Neural progenitor cell (in vitro differentiated cells): ENCODE measurements at regions not wholly inside any gene's neighbourhood (a gene's known extent, or its start where the extent isn't known, plus 50 kb on each side); places are given as distances from the start of the nearest gene placed in this dataset.

Experiments used
- DNase-seq: peaks from one replicate; pipeline ENCODE4 v3.0.0-alpha.2; 2016; ENCODE audit warnings: low spot score
- H2AFZ ChIP-seq: fragments of 200-600 bp; sonication (generic); replicated peaks from 2 replicates; pipeline ENCODE4 v1.6.1; 2016; ENCODE audit warnings: antibody characterized with exemption
- H3F3A ChIP-seq: fragments of 200-600 bp; sonication (generic); 2 replicates; pipeline ENCODE4 v1.6.1; 2016; ENCODE audit warnings: antibody characterized with exemption, low read depth
- H3K27ac ChIP-seq: fragments of 200-600 bp; sonication (generic); 2 replicates; pipeline ENCODE4 v1.5.1; 2016; ENCODE audit warnings: mild to moderate bottlenecking
- H3K27me3 ChIP-seq: fragments of 200-600 bp; sonication (generic); 2 replicates; pipeline ENCODE4 v1.6.1; 2016; ENCODE audit warnings: mild to moderate bottlenecking, moderate library complexity
- H3K36me3 ChIP-seq: fragments of 200-600 bp; sonication (generic); 2 replicates; pipeline ENCODE4 v1.5.1; 2016
- H3K4me1 ChIP-seq: fragments of 200-600 bp; sonication (generic); 2 replicates; pipeline ENCODE4 v1.6.1; 2016; ENCODE audit warnings: mixed run types
- H3K4me2 ChIP-seq: fragments of 200-600 bp; sonication (generic); 2 replicates; pipeline ENCODE4 v1.6.1; 2016
- H3K4me3 ChIP-seq: fragments of 200-600 bp; sonication (generic); 2 replicates; pipeline ENCODE4 v1.5.1; 2016
- H3K79me2 ChIP-seq: fragments of 200-600 bp; sonication (generic); 2 replicates; pipeline ENCODE4 v1.6.1; 2016; ENCODE audit warnings: low read depth
- H3K9ac ChIP-seq: fragments of 200-600 bp; sonication (generic); 2 replicates; pipeline ENCODE4 v1.6.1; 2016
- H3K9me3 ChIP-seq: fragments of 200-600 bp; sonication (generic); 2 replicates; pipeline ENCODE4 v1.5.1; 2016; ENCODE audit warnings: low read depth
- H4K20me1 ChIP-seq: fragments of 200-600 bp; sonication (generic); 2 replicates; pipeline ENCODE4 v1.6.1; 2016; ENCODE audit warnings: low read depth
- H3K27ac Mint-ChIP-seq: 3 replicates; pipeline ENCODE4 v1.8.0; 2021; ENCODE audit warnings: mixed read lengths
- H3K27me3 Mint-ChIP-seq: 2 replicates; pipeline ENCODE4 v1.8.0; 2022; ENCODE audit warnings: low read depth, mild to moderate bottlenecking, inconsistent platforms, moderate library complexity, mixed read lengths; ENCODE audit not compliant: insufficient read depth
- H3K36me3 Mint-ChIP-seq: 3 replicates; pipeline ENCODE4 v1.8.0; 2021; ENCODE audit warnings: mixed read lengths
- H3K4me1 Mint-ChIP-seq: 3 replicates; pipeline ENCODE4 v1.8.0; 2021; ENCODE audit warnings: mixed read lengths
- H3K4me3 Mint-ChIP-seq: 3 replicates; pipeline ENCODE4 v1.8.0; 2021; ENCODE audit warnings: mild to moderate bottlenecking, moderate library complexity, mixed read lengths
- H3K9me3 Mint-ChIP-seq: 3 replicates; pipeline ENCODE4 v1.8.0; 2020; ENCODE audit warnings: mixed read lengths
- EZH2 ChIP-seq: fragments of 200-600 bp; sonication (generic); IDR thresholded peaks from 2 replicates; pipeline ENCODE4 v1.6.1; 2017; ENCODE audit warnings: antibody characterized with exemption, mild to moderate bottlenecking, moderate library complexity
- EZH2phosphoT487 ChIP-seq: fragments of 200-600 bp; sonication (generic); IDR thresholded peaks from 2 replicates; pipeline ENCODE4 v1.6.1; 2017; ENCODE audit warnings: antibody characterized with exemption
- TF ChIP-seq, protein P1 (sequence below): fragments of 200-600 bp; sonication (generic); IDR thresholded peaks from 2 replicates; pipeline ENCODE4 v1.5.1; 2017; ENCODE audit warnings: antibody characterized with exemption, mild to moderate bottlenecking

DNA sequence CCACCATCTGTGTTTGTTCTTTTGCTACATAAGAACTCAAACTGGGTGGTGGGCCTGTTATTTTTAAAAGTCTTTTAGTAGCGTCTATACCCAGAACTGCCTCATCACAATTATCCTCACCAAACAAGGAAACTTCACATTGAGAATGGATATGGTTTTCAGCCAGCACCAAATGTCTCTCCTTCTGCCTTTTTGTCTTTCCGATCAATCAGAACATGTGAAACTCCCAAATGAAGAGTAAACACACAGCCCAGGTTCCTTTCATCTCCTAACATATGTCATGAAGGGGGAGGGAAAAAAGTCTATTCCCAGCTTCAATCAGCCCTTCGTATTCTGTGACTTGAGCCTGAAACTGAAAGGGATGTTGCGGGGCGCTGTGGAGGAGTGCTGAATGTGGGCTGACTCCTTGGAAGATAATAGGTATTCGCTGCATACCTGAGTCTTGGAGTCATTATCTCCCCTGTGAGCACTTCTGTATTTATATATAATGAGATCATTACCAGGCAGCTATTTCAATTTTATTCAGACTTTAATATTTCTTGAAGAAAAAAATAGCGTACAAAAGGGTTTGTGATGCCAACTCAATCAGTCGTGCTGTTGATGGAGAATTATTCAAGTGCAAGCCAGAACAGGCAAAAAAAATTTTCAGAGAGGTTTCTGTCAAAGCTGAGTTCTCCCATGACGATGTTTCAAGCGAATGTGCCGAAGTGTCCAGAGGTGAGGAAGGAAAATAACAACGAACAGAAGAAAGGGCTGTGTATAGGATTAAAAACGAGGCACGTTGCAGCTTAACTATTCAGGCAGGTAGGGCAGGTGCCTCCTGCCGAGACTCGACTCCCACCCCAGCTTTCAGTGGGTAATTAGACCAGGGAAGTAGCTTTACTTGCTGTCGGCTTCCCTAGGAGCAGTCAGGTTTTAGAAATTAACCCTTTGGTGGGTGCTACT is 163.9 kb upstream of the NOCT start:
- Histone ChIP-seq H3K9ac (no peak overlapping the region), H3K9me3 (no peaks in the 10 kb centered on the region), H3K27me3 (no peaks in the 10 kb centered on the region), H3K4me2 (peak overlapping the region; percentile 72), H3F3A (no peaks in the 10 kb centered on the region), H3K27ac (no peak overlapping the region), H2AFZ (no peak overlapping the region), H3K4me3 (peak overlapping the region; percentile 16), H3K79me2 (no peaks in the 10 kb centered on the region), H3K36me3 (no peaks in the 10 kb centered on the region), H3K4me1 (peaks cover 12% of the 10 kb centered on the region), H4K20me1 (no peaks in the 10 kb centered on the region)
- Mint-ChIP-seq H3K27ac (no peak overlapping the region), H3K9me3 (peaks cover 17% of the 10 kb centered on the region), H3K27me3 (peaks cover 6% of the 10 kb centered on the region), H3K4me1 (peaks cover 22% of the 10 kb centered on the region), H3K36me3 (peaks cover 4% of the 10 kb centered on the region), H3K4me3 (no peak overlapping the region)
- peak; percentile 13 for DNase-seq
- TF ChIP-seq, protein P1, sequence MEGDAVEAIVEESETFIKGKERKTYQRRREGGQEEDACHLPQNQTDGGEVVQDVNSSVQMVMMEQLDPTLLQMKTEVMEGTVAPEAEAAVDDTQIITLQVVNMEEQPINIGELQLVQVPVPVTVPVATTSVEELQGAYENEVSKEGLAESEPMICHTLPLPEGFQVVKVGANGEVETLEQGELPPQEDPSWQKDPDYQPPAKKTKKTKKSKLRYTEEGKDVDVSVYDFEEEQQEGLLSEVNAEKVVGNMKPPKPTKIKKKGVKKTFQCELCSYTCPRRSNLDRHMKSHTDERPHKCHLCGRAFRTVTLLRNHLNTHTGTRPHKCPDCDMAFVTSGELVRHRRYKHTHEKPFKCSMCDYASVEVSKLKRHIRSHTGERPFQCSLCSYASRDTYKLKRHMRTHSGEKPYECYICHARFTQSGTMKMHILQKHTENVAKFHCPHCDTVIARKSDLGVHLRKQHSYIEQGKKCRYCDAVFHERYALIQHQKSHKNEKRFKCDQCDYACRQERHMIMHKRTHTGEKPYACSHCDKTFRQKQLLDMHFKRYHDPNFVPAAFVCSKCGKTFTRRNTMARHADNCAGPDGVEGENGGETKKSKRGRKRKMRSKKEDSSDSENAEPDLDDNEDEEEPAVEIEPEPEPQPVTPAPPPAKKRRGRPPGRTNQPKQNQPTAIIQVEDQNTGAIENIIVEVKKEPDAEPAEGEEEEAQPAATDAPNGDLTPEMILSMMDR: no peak
- no peak for TF ChIP-seq EZH2phosphoT487
- TF ChIP-seq EZH2: no peak

DNA sequence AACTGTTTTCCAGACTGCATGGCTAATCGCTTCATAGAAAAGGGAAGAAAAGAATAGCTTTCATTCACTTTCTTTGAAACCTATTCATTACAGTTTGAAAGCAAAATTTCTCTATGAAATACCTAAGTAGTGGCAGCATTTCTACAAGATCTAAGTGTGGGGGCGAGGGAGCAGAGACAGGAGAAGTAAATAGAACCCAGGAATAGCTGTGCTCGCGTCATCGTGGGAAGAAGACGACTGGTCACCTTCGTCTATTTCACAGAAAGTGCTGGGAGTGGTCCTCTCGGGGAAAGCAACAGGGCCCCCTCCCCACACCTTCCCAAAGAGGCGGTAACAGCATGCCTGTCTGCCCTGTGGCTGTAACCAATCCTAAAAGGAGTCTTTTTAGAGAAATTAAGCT is 169.9 kb upstream of the NOCT start:
- TF ChIP-seq EZH2phosphoT487 (no peak), EZH2 (no peak)
- TF ChIP-seq, protein P1: no peak
- H2AFZ ChIP-seq: peak overlapping the region; percentile 46
- H3K4me3 ChIP-seq: no peak overlapping the region
- no peaks in the 10 kb centered on the region for H3K9me3 ChIP-seq
- H3F3A ChIP-seq: no peaks in the 10 kb centered on the region
- Mint-ChIP-seq H3K27ac (no peak overlapping the region), H3K9me3 (no peaks in the 10 kb centered on the region), H3K4me1 (peaks cover 16% of the 10 kb centered on the region), H3K27me3 (peaks cover 9% of the 10 kb centered on the region), H3K4me3 (no peak overlapping the region), H3K36me3 (no peaks in the 10 kb centered on the region)
- no peaks in the 10 kb centered on the region for H3K79me2 ChIP-seq
- no peaks in the 10 kb centered on the region for H4K20me1 ChIP-seq
- DNase-seq: no peak
- H3K27ac ChIP-seq: no peak overlapping the region
- H3K4me2 ChIP-seq: no peak overlapping the region
- no peak overlapping the region for H3K9ac ChIP-seq
- no peaks in the 10 kb centered on the region for H3K36me3 ChIP-seq
- peaks cover 13% of the 10 kb centered on the region for H3K4me1 ChIP-seq
- H3K27me3 ChIP-seq: no peaks in the 10 kb centered on the region

DNA sequence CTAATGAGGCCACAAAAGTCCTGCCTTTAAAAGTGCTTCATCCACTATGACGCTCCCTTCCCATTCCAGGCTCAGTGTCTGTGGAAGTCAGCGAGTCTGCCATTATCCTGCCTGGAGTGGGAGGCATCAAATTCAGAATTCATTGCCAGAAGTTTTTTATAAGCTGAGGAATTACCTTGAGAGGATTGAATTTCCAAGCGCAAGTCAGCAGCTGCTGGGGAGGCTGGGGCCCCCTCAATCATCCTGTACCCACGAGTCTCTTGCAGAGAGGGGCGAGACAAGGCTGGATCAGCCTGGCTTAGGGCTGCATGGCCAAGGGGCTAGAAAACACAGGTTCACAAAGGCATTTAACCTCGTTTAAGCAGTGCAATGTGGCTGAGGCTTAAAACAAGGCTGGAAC is 170.5 kb upstream of the NOCT start:
- H3K27ac Mint-ChIP-seq: no peak overlapping the region
- DNase-seq: no peak
- Histone ChIP-seq H2AFZ (peak overlapping the region; percentile 46), H3K9ac (no peak overlapping the region), H3K79me2 (no peaks in the 10 kb centered on the region), H3K27me3 (no peaks in the 10 kb centered on the region), H4K20me1 (no peaks in the 10 kb centered on the region), H3F3A (no peaks in the 10 kb centered on the region), H3K4me2 (no peak overlapping the region), H3K36me3 (no peaks in the 10 kb centered on the region), H3K4me3 (no peak overlapping the region), H3K9me3 (no peaks in the 10 kb centered on the region), H3K4me1 (peaks cover 13% of the 10 kb centered on the region), H3K27ac (no peak overlapping the region)
- H3K36me3 Mint-ChIP-seq: no peaks in the 10 kb centered on the region
- H3K9me3 Mint-ChIP-seq: no peaks in the 10 kb centered on the region
- TF ChIP-seq EZH2phosphoT487 (no peak), EZH2 (no peak)
- TF ChIP-seq, protein P1: no peak
- H3K4me1 Mint-ChIP-seq: peaks cover 16% of the 10 kb centered on the region
- H3K4me3 Mint-ChIP-seq: no peak overlapping the region
- peaks cover 9% of the 10 kb centered on the region for H3K27me3 Mint-ChIP-seq
